Esophagus squamous epithelium (tissue), 4 donors: ENCODE measurements at regions not wholly inside any gene's neighbourhood (a gene's known extent, or its start where the extent isn't known, plus 50 kb on each side); places are given as distances from the start of the nearest gene placed in this dataset.

Source experiments
- POLR2A ChIP-seq, 4 donors: fragments of 450-650 bp; IDR thresholded peaks; one replicate each; pipeline ENCODE4 v1.6.1; 2017; ENCODE audit warnings: antibody characterized with exemption in 4 of 4, mild to moderate bottlenecking in 4 of 4, moderate library complexity in 3 of 4
- TF ChIP-seq, protein P1 (sequence below), 6 experiments: fragments of 450-650 bp in 4 of 6; fragments of 200-600 bp in 2 of 6; sonication (generic) in 2 of 6; IDR thresholded peaks; one replicate each; pipeline ENCODE4 v1.5.1; 2016 to 2019; ENCODE audit warnings: antibody characterized with exemption in 6 of 6, mild to moderate bottlenecking in 4 of 6, moderate library complexity in 4 of 6

DNA sequence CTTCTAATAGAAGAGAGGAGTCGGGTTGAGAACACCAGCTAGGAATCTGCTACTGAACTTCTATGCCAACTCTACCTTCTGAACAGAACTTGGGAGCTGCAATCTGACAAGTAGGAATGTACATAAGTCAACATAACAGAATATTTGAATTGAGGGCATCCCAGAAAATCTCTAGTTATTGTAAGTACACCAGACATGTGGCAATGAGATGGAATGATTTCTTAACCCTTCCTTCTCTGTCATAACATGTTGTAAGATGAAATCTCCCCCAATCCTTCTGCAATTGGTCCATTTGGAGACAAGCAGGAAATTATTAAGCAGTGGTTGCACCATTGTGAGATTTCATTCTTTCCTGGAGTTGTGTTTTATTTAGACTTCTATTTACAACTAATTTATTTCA lies 68.7 kb upstream of the TMPO start:
- TF ChIP-seq, protein P1, sequence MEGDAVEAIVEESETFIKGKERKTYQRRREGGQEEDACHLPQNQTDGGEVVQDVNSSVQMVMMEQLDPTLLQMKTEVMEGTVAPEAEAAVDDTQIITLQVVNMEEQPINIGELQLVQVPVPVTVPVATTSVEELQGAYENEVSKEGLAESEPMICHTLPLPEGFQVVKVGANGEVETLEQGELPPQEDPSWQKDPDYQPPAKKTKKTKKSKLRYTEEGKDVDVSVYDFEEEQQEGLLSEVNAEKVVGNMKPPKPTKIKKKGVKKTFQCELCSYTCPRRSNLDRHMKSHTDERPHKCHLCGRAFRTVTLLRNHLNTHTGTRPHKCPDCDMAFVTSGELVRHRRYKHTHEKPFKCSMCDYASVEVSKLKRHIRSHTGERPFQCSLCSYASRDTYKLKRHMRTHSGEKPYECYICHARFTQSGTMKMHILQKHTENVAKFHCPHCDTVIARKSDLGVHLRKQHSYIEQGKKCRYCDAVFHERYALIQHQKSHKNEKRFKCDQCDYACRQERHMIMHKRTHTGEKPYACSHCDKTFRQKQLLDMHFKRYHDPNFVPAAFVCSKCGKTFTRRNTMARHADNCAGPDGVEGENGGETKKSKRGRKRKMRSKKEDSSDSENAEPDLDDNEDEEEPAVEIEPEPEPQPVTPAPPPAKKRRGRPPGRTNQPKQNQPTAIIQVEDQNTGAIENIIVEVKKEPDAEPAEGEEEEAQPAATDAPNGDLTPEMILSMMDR (IDR thresholded peaks at IDR 0.05), result no peak
- TF ChIP-seq POLR2A (IDR thresholded peaks at IDR 0.05), result no peak
